Neuronal stem cell (in vitro differentiated cells): ENCODE measurements at regions not wholly inside any gene's neighbourhood (a gene's known extent, or its start where the extent isn't known, plus 50 kb on each side); places are given as distances from the start of the nearest gene placed in this dataset.

Experiments used
- DNase-seq: peaks from one replicate; pipeline ENCODE4 v3.0.0-alpha.2; 2013; ENCODE audit warnings: low spot score
- H2AFZ ChIP-seq: one replicate; pipeline ENCODE4 v1.6.1; 2013; ENCODE audit warnings: mild to moderate bottlenecking, low read length, inconsistent platforms
- H2AK5ac ChIP-seq: 2 replicates; pipeline ENCODE4 v1.6.1; 2013; ENCODE audit warnings: low read depth, mild to moderate bottlenecking, inconsistent platforms, low read length, moderate library complexity, mixed read lengths
- H2BK120ac ChIP-seq: 2 replicates; pipeline ENCODE4 v1.6.1; 2013; ENCODE audit warnings: low read depth, mild to moderate bottlenecking, inconsistent platforms, low read length, moderate library complexity, mixed read lengths
- H2BK12ac ChIP-seq: one replicate; pipeline ENCODE4 v1.6.1; 2013; ENCODE audit warnings: low read length, inconsistent platforms
- H2BK15ac ChIP-seq: 2 replicates; pipeline ENCODE4 v1.6.1; 2013; ENCODE audit warnings: mild to moderate bottlenecking, low read length, inconsistent platforms, mixed read lengths
- H2BK5ac ChIP-seq: one replicate; pipeline ENCODE4 v1.6.1; 2013; ENCODE audit warnings: inconsistent platforms, mild to moderate bottlenecking, low read length, moderate library complexity
- H3K14ac ChIP-seq: one replicate; pipeline ENCODE4 v1.6.1; 2013; ENCODE audit warnings: low read length, inconsistent platforms
- H3K18ac ChIP-seq: 2 replicates; pipeline ENCODE4 v1.6.1; 2013; ENCODE audit warnings: low read length, inconsistent platforms
- H3K23ac ChIP-seq: 2 replicates; pipeline ENCODE4 v1.6.1; 2013; ENCODE audit warnings: low read depth, mild to moderate bottlenecking, mixed read lengths, low read length, inconsistent platforms; ENCODE audit not compliant: poor library complexity
- H3K27ac ChIP-seq: replicated peaks from 3 replicates; pipeline ENCODE4 v1.5.1; 2013; ENCODE audit warnings: low read length, inconsistent platforms
- H3K27me3 ChIP-seq, 3 experiments: 2 replicates each; pipeline ENCODE4 v1.6.1; 2013; ENCODE audit warnings: low read length in 3 of 3, mild to moderate bottlenecking in 2 of 3, inconsistent platforms in 1 of 3, low read depth in 1 of 3, mixed read lengths in 1 of 3, moderate library complexity in 1 of 3; ENCODE audit not compliant: control insufficient read depth in 3 of 3, insufficient read depth in 3 of 3
- H3K36me3 ChIP-seq, 2 donors: replicated peaks in 1 of 2; 2 replicates each; pipeline ENCODE4 v1.6.1; 2013; ENCODE audit warnings: low read length in 2 of 2; ENCODE audit not compliant: control insufficient read depth in 2 of 2, insufficient read depth in 2 of 2
- H3K4ac ChIP-seq: 2 replicates; pipeline ENCODE4 v1.6.1; 2013; ENCODE audit warnings: inconsistent platforms, mild to moderate bottlenecking, low read length, moderate library complexity
- H3K4me1 ChIP-seq, 2 donors: 1 replicate in 1 of 2; 2 replicates in 1 of 2; pipeline ENCODE4 v1.6.1; 2013; ENCODE audit warnings: low read length in 2 of 2, low read depth in 1 of 2; ENCODE audit not compliant: control insufficient read depth in 2 of 2, insufficient read depth in 1 of 2
- H3K4me2 ChIP-seq: one replicate; pipeline ENCODE4 v1.6.1; 2013; ENCODE audit warnings: mild to moderate bottlenecking, low read length, inconsistent platforms; ENCODE audit not compliant: insufficient read depth, poor library complexity, severe bottlenecking
- H3K4me3 ChIP-seq, 2 donors: 2 replicates each; pipeline ENCODE4 v1.5.1; 2013; ENCODE audit warnings: low read length in 2 of 2, mild to moderate bottlenecking in 2 of 2, inconsistent platforms in 1 of 2, moderate library complexity in 1 of 2
- H3K79me1 ChIP-seq: one replicate; pipeline ENCODE4 v1.6.1; 2013; ENCODE audit warnings: low read depth, mild to moderate bottlenecking, inconsistent platforms, low read length, moderate library complexity
- H3K9ac ChIP-seq: one replicate; pipeline ENCODE4 v1.6.1; 2013; ENCODE audit warnings: mild to moderate bottlenecking, low read depth, low read length, inconsistent platforms; ENCODE audit not compliant: poor library complexity
- H3K9me3 ChIP-seq, 2 donors: replicated peaks in 1 of 2; 2 replicates each; pipeline versions ENCODE3 to v1.6.1; 2013; ENCODE audit warnings: low read length in 2 of 2, mild to moderate bottlenecking in 2 of 2, inconsistent platforms in 1 of 2, low read depth in 1 of 2, mixed read lengths in 1 of 2, moderate library complexity in 1 of 2; ENCODE audit not compliant: control insufficient read depth in 2 of 2, insufficient read depth in 1 of 2
- H4K8ac ChIP-seq: one replicate; pipeline ENCODE4 v1.6.1; 2013; ENCODE audit warnings: low read depth, mild to moderate bottlenecking, inconsistent platforms, low read length, moderate library complexity
- H4K91ac ChIP-seq: one replicate; pipeline ENCODE4 v1.6.1; 2013; ENCODE audit warnings: low read length, low read depth, mild to moderate bottlenecking, inconsistent platforms; ENCODE audit not compliant: poor library complexity
- WGBS, 2 donors: extraction: QIAGEN DNeasy Blood & Tissue Kit; methylation state at CpG; one replicate each; pipeline ENCODE4 v1.1.7; 2013; ENCODE audit warnings: missing lambda C conversion rate in 2 of 2, mixed read lengths in 1 of 2; ENCODE audit not compliant: insufficient read length in 2 of 2, insufficient replicate concordance in 1 of 2; ENCODE audit errors: extremely low coverage in 2 of 2; 5-methylcytosine and 5-hydroxymethylcytosine counted together

- H3K4ac ChIP-seq, result no peak overlapping the region
- H2AK5ac ChIP-seq, result no peak overlapping the region
- no peaks in the 10 kb centered on the region for H3K36me3 ChIP-seq
- H3K9me3 ChIP-seq, result no peaks in the 10 kb centered on the region
- H3K4me1 ChIP-seq, result peaks cover 1 to 6% of the 10 kb centered on the region in 2 donors
- no CpG with 5 or more reads among the region's 4 CpGs for whole genome bisulfite sequencing, 2 donors
- H3K27me3 ChIP-seq, result no peaks in the 10 kb centered on the region
- DNase-seq, result no peak
- no peaks in the 10 kb centered on the region for H3K79me1 ChIP-seq
- no peak overlapping the region for H3K23ac ChIP-seq
- no peak overlapping the region for H3K14ac ChIP-seq
- no peak overlapping the region for H2BK15ac ChIP-seq
- no peak overlapping the region for H3K4me2 ChIP-seq
- no peak overlapping the region for H2BK5ac ChIP-seq
- H4K8ac ChIP-seq, result no peak overlapping the region
- no peak overlapping the region for H2BK12ac ChIP-seq
- H2BK120ac ChIP-seq, result no peak overlapping the region
- no peak overlapping the region for H3K4me3 ChIP-seq
- H4K91ac ChIP-seq, result no peak overlapping the region
- H3K9ac ChIP-seq, result no peak overlapping the region
- H2AFZ ChIP-seq, result no peak overlapping the region
- no peak overlapping the region for H3K18ac ChIP-seq
- H3K27ac ChIP-seq, result no peak overlapping the region
Measured at GRCh38 chr13:33639626-33640080, 178.3 kb upstream of the RFC3 start.

- no peak overlapping the region for H2BK5ac ChIP-seq
- no peak overlapping the region for H2BK12ac ChIP-seq
- H3K36me3 ChIP-seq, result no peaks in the 10 kb centered on the region
- DNase-seq, result no peak
- no peak overlapping the region for H4K8ac ChIP-seq
- no peaks in the 10 kb centered on the region for H3K27me3 ChIP-seq
- no peak overlapping the region for H2BK120ac ChIP-seq
- H3K9me3 ChIP-seq, result no peaks in the 10 kb centered on the region
- H3K79me1 ChIP-seq, result no peaks in the 10 kb centered on the region
- H3K14ac ChIP-seq, result no peak overlapping the region
- H3K4me1 ChIP-seq, result peaks cover 1 to 8% of the 10 kb centered on the region in 2 donors
- H3K23ac ChIP-seq, result no peak overlapping the region
- H2AK5ac ChIP-seq, result no peak overlapping the region
- no peak overlapping the region for H3K4ac ChIP-seq
- H3K4me2 ChIP-seq, result no peak overlapping the region
- no peak overlapping the region for H3K4me3 ChIP-seq
- no peak overlapping the region for H3K27ac ChIP-seq
- no peak overlapping the region for H2BK15ac ChIP-seq
- H2AFZ ChIP-seq, result no peak overlapping the region
- no peak overlapping the region for H3K9ac ChIP-seq
- no peak overlapping the region for H4K91ac ChIP-seq
- H3K18ac ChIP-seq, result no peak overlapping the region
Measured at GRCh38 chr13:33640832-33641231, 177.1 kb upstream of the RFC3 start.

- no peak overlapping the region for H2AK5ac ChIP-seq
- no peak overlapping the region for H3K4ac ChIP-seq
- no peak overlapping the region for H2BK12ac ChIP-seq
- H2BK120ac ChIP-seq, result no peak overlapping the region
- no peak overlapping the region for H4K91ac ChIP-seq
- no peak overlapping the region for H3K18ac ChIP-seq
- peaks cover 1 to 8% of the 10 kb centered on the region in 2 donors for H3K4me1 ChIP-seq
- H3K27ac ChIP-seq, result no peak overlapping the region
- H3K14ac ChIP-seq, result no peak overlapping the region
- H3K79me1 ChIP-seq, result no peaks in the 10 kb centered on the region
- H2BK15ac ChIP-seq, result no peak overlapping the region
- no peak for DNase-seq
- H3K23ac ChIP-seq, result no peak overlapping the region
- H3K36me3 ChIP-seq, result no peaks in the 10 kb centered on the region
- H3K9ac ChIP-seq, result no peak overlapping the region
- H3K27me3 ChIP-seq, result no peaks in the 10 kb centered on the region
- H4K8ac ChIP-seq, result no peak overlapping the region
- no peaks in the 10 kb centered on the region for H3K9me3 ChIP-seq
- WGBS, 2 donors, result no CpG with 5 or more reads among the region's 7 CpGs
- H2BK5ac ChIP-seq, result no peak overlapping the region
- peak overlapping the region; percentile 67 for H2AFZ ChIP-seq
- no peak overlapping the region for H3K4me2 ChIP-seq
- no peak overlapping the region for H3K4me3 ChIP-seq
Measured at GRCh38 chr13:33642374-33643065, 175.4 kb upstream of the RFC3 start.

- no peak overlapping the region for H3K9ac ChIP-seq
- H3K79me1 ChIP-seq, result no peaks in the 10 kb centered on the region
- no peaks in the 10 kb centered on the region for H3K36me3 ChIP-seq
- H3K4me3 ChIP-seq, result no peak overlapping the region
- H3K27me3 ChIP-seq, result no peaks in the 10 kb centered on the region
- no peak overlapping the region for H3K23ac ChIP-seq
- no peak overlapping the region for H2BK5ac ChIP-seq
- no peak overlapping the region for H3K27ac ChIP-seq
- DNase-seq, result no peak
- no peak overlapping the region for H2BK12ac ChIP-seq
- H2AK5ac ChIP-seq, result no peak overlapping the region
- no peak overlapping the region for H3K4ac ChIP-seq
- H3K18ac ChIP-seq, result peak overlapping the region; percentile 39
- no peak overlapping the region for H2BK15ac ChIP-seq
- no peak overlapping the region for H4K8ac ChIP-seq
- no peak overlapping the region for H2BK120ac ChIP-seq
- no peak overlapping the region for H4K91ac ChIP-seq
- no peak overlapping the region for H3K14ac ChIP-seq
- peaks cover 1 to 8% of the 10 kb centered on the region in 2 donors for H3K4me1 ChIP-seq
- H3K9me3 ChIP-seq, result no peaks in the 10 kb centered on the region
- no peak overlapping the region for H3K4me2 ChIP-seq
- WGBS, 2 donors, result no CpG with 5 or more reads among the region's 8 CpGs
- peak overlapping the region; percentile 54 for H2AFZ ChIP-seq
Measured at GRCh38 chr13:33644581-33645543, 173.1 kb upstream of the RFC3 start.
